NCI-H460 (cell line): ENCODE measurements at regions not wholly inside any gene's neighbourhood (a gene's known extent, or its start where the extent isn't known, plus 50 kb on each side); places are given as distances from the start of the nearest gene placed in this dataset.
"Not testable (repeated sequence)": the region's sequence is repeated elsewhere in the genome, so short reads cannot be mapped to it uniquely, and the experiment has no call there.

Experiments
- DNase-seq: peaks from one replicate; pipeline ENCODE4 v3.0.0-alpha.2; 2016; ENCODE audit warnings: low read depth; ENCODE audit errors: extremely low read depth

- DNase-seq: no peak
These were observed 50.8 kb upstream of the TMEM108 start for GRCh38 chr3:132987396-132987795.

- DNase-seq: no peak
These were observed 54.0 kb upstream of the TMEM108 start for GRCh38 chr3:132984181-132984580.

- no peak for DNase-seq
These were observed 54.9 kb upstream of the TMEM108 start for GRCh38 chr3:132983143-132983770.

- no peak for DNase-seq
These were observed 56.5 kb upstream of the TMEM108 start for GRCh38 chr3:132981719-132982118.

GRCh38 chr3:132980102-132980501 lies 58.1 kb upstream of the TMEM108 start:
- no peak for DNase-seq

- no peak for DNase-seq
These were observed 58.6 kb upstream of the TMEM108 start for GRCh38 chr3:132979606-132980005.

GRCh38 chr3:132978946-132979345 lies 59.2 kb upstream of the TMEM108 start:
- not testable (repeated sequence) for DNase-seq

- no peak for DNase-seq
These were observed 59.7 kb upstream of the TMEM108 start for GRCh38 chr3:132978464-132978863.

GRCh38 chr3:132974097-132974496 lies 64.1 kb upstream of the TMEM108 start:
- no peak for DNase-seq

GRCh38 chr3:132973441-132973840 lies 64.8 kb upstream of the TMEM108 start:
- no peak for DNase-seq

GRCh38 chr3:132972333-132972732 lies 65.9 kb upstream of the TMEM108 start:
- DNase-seq: no peak

GRCh38 chr3:132966374-132966773 lies 71.8 kb upstream of the TMEM108 start:
- DNase-seq: no peak

GRCh38 chr3:132964266-132964665 lies 73.9 kb upstream of the TMEM108 start:
- DNase-seq: no peak

- DNase-seq: no peak
These were observed 74.4 kb upstream of the TMEM108 start for GRCh38 chr3:132963786-132964185.

- DNase-seq: no peak
These were observed 76.2 kb upstream of the TMEM108 start for GRCh38 chr3:132961991-132962390.

GRCh38 chr3:132953683-132954082 lies 84.5 kb upstream of the TMEM108 start:
- DNase-seq: no peak

GRCh38 chr3:132927896-132928295 lies 110.3 kb upstream of the TMEM108 start:
- DNase-seq: no peak

GRCh38 chr3:132926098-132926497 lies 112.1 kb upstream of the TMEM108 start:
- DNase-seq: no peak

- no peak for DNase-seq
These were observed 112.8 kb upstream of the TMEM108 start for GRCh38 chr3:132925256-132925930.

GRCh38 chr3:132916096-132916495 lies 122.1 kb upstream of the TMEM108 start:
- no peak for DNase-seq

GRCh38 chr3:132912416-132912753 lies 125.8 kb upstream of the TMEM108 start:
- no peak for DNase-seq

- no peak for DNase-seq
These were observed 126.3 kb upstream of the TMEM108 start for GRCh38 chr3:132911741-132912415.
